ENCODE measurements at regions not wholly inside any gene's neighbourhood (a gene's known extent, or its start where the extent isn't known, plus 50 kb on each side); places are given as distances from the start of the nearest gene placed in this dataset.

DNA sequence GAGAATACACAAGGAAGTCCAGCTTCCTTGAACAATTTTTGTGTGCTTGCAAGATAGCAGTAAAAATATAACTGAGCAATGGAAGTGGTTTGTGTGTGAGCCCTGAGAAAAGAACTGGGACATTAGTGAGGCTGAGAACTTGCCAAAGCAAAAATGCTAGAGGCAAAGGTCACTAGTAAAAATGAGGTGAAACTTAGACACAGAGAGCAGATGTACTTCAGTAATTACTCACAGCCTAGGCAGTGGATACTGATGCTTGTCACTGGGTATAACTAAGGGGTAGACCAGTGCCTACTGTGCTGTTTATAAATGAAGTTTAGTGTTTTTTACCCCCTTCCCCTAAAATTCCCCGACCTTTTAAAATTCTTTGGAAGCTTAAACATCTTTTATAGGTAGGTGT lies 450.1 kb downstream of the LPIN1 start:
- DNase-seq (ENCODE audit: low read depth), result no peak
- TF ChIP-seq, protein P1, sequence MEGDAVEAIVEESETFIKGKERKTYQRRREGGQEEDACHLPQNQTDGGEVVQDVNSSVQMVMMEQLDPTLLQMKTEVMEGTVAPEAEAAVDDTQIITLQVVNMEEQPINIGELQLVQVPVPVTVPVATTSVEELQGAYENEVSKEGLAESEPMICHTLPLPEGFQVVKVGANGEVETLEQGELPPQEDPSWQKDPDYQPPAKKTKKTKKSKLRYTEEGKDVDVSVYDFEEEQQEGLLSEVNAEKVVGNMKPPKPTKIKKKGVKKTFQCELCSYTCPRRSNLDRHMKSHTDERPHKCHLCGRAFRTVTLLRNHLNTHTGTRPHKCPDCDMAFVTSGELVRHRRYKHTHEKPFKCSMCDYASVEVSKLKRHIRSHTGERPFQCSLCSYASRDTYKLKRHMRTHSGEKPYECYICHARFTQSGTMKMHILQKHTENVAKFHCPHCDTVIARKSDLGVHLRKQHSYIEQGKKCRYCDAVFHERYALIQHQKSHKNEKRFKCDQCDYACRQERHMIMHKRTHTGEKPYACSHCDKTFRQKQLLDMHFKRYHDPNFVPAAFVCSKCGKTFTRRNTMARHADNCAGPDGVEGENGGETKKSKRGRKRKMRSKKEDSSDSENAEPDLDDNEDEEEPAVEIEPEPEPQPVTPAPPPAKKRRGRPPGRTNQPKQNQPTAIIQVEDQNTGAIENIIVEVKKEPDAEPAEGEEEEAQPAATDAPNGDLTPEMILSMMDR (conservative IDR thresholded peaks at IDR 0.05; ENCODE audit: low read depth, low read length), result no peak
- H3K4me3 ChIP-seq (ENCODE audit: low read length), result no peak overlapping the region

DNA sequence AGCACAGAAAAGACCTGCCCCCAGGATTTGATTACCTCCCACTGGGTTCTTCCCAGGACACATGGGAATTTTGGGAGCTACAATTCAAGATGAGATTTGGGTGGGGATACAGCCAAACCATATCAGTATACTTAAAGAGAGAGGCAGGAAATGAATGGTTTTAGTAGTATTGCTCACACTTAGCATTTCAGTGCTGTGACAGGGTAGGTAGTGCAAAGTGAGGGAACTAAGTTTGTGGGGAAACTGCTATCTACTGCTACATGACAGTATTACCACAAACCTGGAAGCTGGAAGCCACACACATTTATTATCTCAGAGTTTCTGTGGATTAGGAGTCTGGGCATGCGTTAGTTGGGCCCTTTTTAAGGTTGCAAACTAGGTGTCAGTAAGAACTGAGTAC lies 450.7 kb downstream of the LPIN1 start:
- DNase-seq (ENCODE audit: low read depth), result no peak
- H3K4me3 ChIP-seq (ENCODE audit: low read length), result no peak overlapping the region
- TF ChIP-seq, protein P1 (conservative IDR thresholded peaks at IDR 0.05; ENCODE audit: low read depth, low read length), result no peak

DNA sequence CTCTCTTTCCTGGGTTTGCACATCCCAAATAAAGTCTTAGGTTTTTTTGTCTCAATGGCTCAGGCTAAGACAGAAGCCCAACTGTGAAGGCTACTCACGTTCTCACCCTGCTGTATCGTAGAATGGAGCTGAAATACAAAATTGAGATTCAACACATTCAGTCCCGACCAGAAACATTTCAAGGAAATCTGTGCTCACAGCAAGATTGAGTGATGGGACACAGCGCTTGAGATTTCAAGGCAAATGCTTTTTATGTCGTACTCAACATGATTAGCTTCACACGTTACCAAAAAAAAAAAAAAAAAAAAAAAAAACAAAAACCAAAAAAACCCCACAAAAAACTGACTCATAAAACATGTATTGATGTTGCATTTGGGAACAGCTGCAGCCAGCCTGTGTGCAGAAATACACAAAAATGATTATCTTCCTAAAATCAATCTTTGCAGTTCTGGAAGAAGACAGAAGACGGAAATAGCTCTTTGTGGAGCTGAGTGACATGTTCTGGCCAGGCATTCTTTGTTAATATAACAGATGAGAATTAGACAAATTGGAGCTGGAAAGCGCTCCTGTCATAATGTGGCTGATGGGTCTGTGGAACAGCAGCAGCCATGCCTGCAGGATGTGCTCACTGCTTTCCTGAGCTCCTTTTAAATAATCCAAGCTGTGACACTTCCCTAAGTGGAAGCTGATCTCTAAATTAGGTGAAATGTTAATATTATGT lies 453.2 kb downstream of the LPIN1 start:
- TF ChIP-seq, protein P1 (conservative IDR thresholded peaks at IDR 0.05; ENCODE audit: low read depth, low read length), result no peak
- H3K4me3 ChIP-seq (ENCODE audit: low read length), result no peak overlapping the region
- DNase-seq (ENCODE audit: low read depth), result no peak

DNA sequence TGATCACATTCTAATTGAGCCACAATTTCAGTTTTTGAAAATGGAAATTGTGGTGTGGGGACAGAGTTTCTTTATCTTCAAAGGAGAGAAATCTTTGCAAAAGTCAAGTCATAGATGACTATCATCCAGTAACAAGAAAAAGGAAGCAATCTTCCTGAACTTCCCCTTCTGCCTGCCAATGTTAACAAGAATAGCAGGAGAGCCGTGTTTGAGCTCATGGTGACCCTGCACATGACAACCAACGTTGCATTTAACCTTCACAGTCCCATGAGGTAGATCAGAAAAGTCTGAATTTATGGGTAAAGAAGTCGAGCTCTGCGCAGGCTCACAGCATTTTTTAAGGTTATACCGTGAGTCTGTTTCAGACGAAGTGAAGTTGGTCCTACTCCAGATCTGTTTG lies 454.9 kb downstream of the LPIN1 start:
- TF ChIP-seq, protein P1 (conservative IDR thresholded peaks at IDR 0.05; ENCODE audit: low read depth, low read length), result no peak
- no peak for DNase-seq (ENCODE audit: low read depth)
- no peak overlapping the region for H3K4me3 ChIP-seq (ENCODE audit: low read length)

DNA sequence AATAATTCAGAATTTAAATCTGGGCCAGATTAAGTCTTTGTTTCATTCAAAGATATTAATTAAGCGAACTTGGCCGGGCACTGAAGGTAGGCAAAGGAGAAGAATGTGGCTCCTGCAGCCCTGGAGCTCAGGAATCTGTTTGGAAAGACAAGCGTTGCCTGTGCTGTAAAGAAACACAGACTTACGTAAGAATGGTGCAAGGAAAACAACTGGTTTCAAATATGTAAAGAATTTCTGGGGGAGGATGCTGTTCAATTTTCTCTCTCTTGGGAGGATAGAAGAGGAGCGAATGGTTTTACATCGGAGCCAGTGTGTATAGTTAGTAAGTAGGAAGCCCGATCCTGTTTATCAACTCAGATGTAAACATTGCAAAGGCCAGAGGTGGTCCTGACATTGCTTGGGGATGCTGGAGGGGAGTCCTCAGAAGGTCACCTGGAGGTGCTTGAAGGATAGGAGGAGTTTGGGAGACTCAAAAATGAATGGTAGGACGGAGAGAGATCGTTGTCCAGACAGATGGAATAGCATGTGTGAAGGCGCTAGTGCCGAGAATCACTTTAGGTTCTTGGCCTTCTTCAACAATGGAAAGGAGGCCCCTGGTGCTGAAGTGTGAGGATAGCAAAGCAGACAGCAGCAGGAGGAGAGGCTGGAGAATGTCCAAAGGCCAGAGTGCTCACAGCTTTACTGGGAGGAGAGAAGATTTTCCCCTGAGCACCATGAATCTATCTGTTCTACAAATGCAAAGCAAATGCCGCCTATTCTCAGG lies 456.1 kb downstream of the LPIN1 start:
- TF ChIP-seq, protein P1 (conservative IDR thresholded peaks at IDR 0.05; ENCODE audit: low read depth, low read length), result no peak
- H3K4me3 ChIP-seq (ENCODE audit: low read length), result no peak overlapping the region
- peak; percentile 50 for DNase-seq (ENCODE audit: low read depth)

DNA sequence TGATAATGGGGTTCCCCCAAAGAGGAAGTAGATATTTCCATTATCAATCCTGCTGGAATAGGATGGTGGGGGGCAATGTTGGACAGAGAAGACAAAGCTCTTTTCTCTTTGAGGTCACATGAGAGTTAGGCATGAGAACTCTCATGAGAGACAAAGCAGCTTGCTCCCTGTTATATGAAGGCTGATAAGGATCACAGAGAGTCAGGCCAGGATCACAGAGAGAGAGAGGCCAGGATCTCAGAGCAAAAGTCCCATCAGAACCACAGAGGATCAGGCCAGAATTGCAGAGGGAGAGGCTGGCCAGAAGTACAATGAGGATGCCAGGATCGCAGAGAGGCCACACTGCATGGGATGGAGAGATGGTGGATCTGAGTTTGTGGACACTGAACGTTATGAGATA lies 457.1 kb downstream of the LPIN1 start:
- H3K4me3 ChIP-seq (ENCODE audit: low read length), result no peak overlapping the region
- DNase-seq (ENCODE audit: low read depth), result no peak
- TF ChIP-seq, protein P1 (conservative IDR thresholded peaks at IDR 0.05; ENCODE audit: low read depth, low read length), result no peak

DNA sequence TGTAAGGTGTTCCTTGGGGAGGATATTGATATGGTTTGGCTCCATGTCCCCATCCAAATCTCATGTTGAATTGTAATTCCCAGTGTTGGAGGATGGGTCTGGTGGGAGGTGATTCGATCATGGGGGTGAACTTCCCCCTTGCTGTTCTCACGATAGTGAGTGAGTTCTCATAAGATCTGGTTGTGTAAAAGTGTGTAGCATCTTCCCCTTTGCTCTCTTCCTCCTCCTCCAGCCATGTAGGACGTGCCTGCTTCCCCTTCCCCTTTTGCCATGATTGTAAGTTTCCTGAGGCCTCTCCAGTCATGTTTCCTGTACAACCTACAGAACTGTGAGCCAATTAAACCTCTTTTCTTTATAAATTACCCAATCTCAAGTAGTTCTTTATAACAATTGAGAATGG lies 458.7 kb downstream of the LPIN1 start:
- no peak for DNase-seq (ENCODE audit: low read depth)
- no peak overlapping the region for H3K4me3 ChIP-seq (ENCODE audit: low read length)
- TF ChIP-seq, protein P1 (conservative IDR thresholded peaks at IDR 0.05; ENCODE audit: low read depth, low read length), result no peak
